ENCODE measurements at regions not wholly inside any gene's neighbourhood (a gene's known extent, or its start where the extent isn't known, plus 50 kb on each side); places are given as distances from the start of the nearest gene placed in this dataset.

DNA sequence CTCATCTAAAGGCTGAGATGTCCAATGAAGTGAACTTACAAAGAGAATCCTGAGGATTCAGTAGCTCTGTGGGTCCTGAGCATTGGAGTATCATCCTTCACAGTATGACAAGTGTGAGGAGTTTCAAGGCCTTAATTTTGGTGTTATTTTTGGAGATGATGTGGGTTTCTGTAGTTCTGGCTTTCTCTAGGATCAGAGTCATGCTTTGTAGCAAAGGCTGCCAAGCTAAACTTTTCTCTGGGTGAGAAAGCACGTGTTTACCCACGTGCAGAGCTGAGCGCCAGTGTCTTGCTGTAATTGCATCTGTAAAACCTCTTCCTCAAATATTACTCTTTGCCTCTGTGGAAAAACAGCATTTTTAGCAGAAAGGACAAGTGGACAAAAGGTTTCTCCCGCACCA lies 387.8 kb upstream of the LYPLAL1 start:
- no peaks in the 10 kb centered on the region for H3K4me1 ChIP-seq (replicated peaks in 1 of 2; ENCODE audit: control insufficient read depth in 2 of 2, insufficient read depth in 2 of 2, low read length in 2 of 2)
- DNase-seq (ENCODE audit: extremely low read depth in 1 of 4, low spot score in 3 of 4) = no peak
- no peaks in the 10 kb centered on the region for H3K79me2 ChIP-seq (ENCODE audit: control insufficient read depth, insufficient read depth, low read length)
- no peak for FAIRE-seq
- no peaks in the 10 kb centered on the region for H3K36me3 ChIP-seq (ENCODE audit: control insufficient read depth, insufficient read depth, low read length)
- no peaks in the 10 kb centered on the region for H4K20me1 ChIP-seq (replicated peaks; ENCODE audit: control insufficient read depth, insufficient read depth, low read length)
- no TSS peak for BruUV-seq (replicated peaks)
- ATAC-seq = no peak
- POLR2A ChIA-PET = no interaction called here
- no peak overlapping the region for H3K4me2 ChIP-seq (ENCODE audit: insufficient read depth, low read length)
- H3K4me3 ChIP-seq = no peak overlapping the region
- no peaks in the 10 kb centered on the region for H3K9me3 ChIP-seq (replicated peaks; ENCODE audit: control insufficient read depth, insufficient read depth, low read depth, low read length)
- CTCF ChIA-PET (ENCODE audit: low intra/inter-chr PET ratio) = no interaction called here
- in situ Hi-C loops (cut with MboI) (no loop called here), intact Hi-C loops (cut with micrococcal nuclease) (no loop called here)
- no peaks in the 10 kb centered on the region for H3K9me1 ChIP-seq (ENCODE audit: control insufficient read depth, insufficient read depth, low read length)
- H3K9ac ChIP-seq (ENCODE audit: insufficient read depth in 1 of 2, low read depth in 2 of 2, low read length in 2 of 2) = no peak overlapping the region
- TF ChIP-seq HNRNPLL (IDR thresholded peaks at IDR 0.05; ENCODE audit: low read depth, low read length, poor library complexity, severe bottlenecking) = no peak
- no peak for TF ChIP-seq POLR3G (IDR thresholded peaks at IDR 0.05; ENCODE audit: extremely low read depth, insufficient read length, insufficient replicate concordance)
- TF ChIP-seq FOXP1 (CRISPR knock-in tag; IDR thresholded peaks at IDR 0.05) = no peak
- TF ChIP-seq RAD51 (IDR thresholded peaks at IDR 0.05; ENCODE audit: borderline replicate concordance, low read depth) = no peak
- TF ChIP-seq RBM39 (optimal IDR thresholded peaks at IDR 0.05; ENCODE audit: low read depth, low read length) = no peak
- H2AFZ ChIP-seq (ENCODE audit: low read depth, low read length) = no peak overlapping the region
- H3K27me3 ChIP-seq (ENCODE audit: control insufficient read depth in 2 of 2, insufficient read depth in 2 of 2, low read length in 2 of 2) = no peaks in the 10 kb centered on the region
- WGBS (ENCODE audit: insufficient coverage, low coverage, missing lambda C conversion rate) = 5% methylated on average over 4 of the region's 4 CpGs
- no peak overlapping the region for H3K27ac ChIP-seq (ENCODE audit: extremely low read depth, low read depth, low read length)

DNA sequence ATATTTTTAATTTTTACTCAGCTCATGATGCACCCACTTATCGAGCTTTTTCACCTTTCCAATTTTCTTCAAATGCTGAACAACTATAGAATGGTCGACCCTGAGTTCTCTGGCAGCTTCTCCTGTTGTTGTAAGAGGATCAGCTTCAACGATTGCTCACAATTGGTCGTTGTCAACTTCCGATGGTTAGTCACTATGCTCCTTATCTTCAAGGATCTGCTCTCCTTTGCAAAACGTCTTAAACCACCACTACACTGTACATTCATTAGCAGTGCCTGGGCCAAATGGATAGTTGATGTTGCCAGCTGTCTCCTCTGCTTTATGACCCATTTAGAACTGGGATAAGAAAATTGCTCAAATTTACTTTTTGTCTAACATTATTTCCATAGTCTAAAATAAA lies 385.9 kb upstream of the LYPLAL1 start:
- intact Hi-C loops (cut with micrococcal nuclease) (no loop called here), in situ Hi-C loops (cut with MboI) (no loop called here)
- Histone ChIP-seq H3K4me3 (no peak overlapping the region), H3K9ac (ENCODE audit: insufficient read depth in 1 of 2, low read depth in 2 of 2, low read length in 2 of 2) (no peak overlapping the region), H3K36me3 (ENCODE audit: control insufficient read depth, insufficient read depth, low read length) (no peaks in the 10 kb centered on the region), H3K79me2 (ENCODE audit: control insufficient read depth, insufficient read depth, low read length) (no peaks in the 10 kb centered on the region), H3K4me1 (replicated peaks in 1 of 2; ENCODE audit: control insufficient read depth in 2 of 2, insufficient read depth in 2 of 2, low read length in 2 of 2) (no peaks in the 10 kb centered on the region), H3K27me3 (ENCODE audit: control insufficient read depth in 2 of 2, insufficient read depth in 2 of 2, low read length in 2 of 2) (no peaks in the 10 kb centered on the region), H3K27ac (ENCODE audit: extremely low read depth, low read depth, low read length) (no peak overlapping the region), H3K9me1 (ENCODE audit: control insufficient read depth, insufficient read depth, low read length) (no peaks in the 10 kb centered on the region), H4K20me1 (replicated peaks; ENCODE audit: control insufficient read depth, insufficient read depth, low read length) (no peaks in the 10 kb centered on the region), H3K9me3 (replicated peaks; ENCODE audit: control insufficient read depth, insufficient read depth, low read depth, low read length) (no peaks in the 10 kb centered on the region), H2AFZ (ENCODE audit: low read depth, low read length) (no peak overlapping the region), H3K4me2 (ENCODE audit: insufficient read depth, low read length) (no peak overlapping the region)
- no peak for TF ChIP-seq SLC30A9 (CRISPR knock-in tag; IDR thresholded peaks at IDR 0.05)
- TF ChIP-seq RBFOX2 (IDR thresholded peaks at IDR 0.05; ENCODE audit: low read depth, low read length) = no peak
- TF ChIP-seq ZNF583 (CRISPR knock-in tag; IDR thresholded peaks at IDR 0.05) = no peak
- no peak for TF ChIP-seq EWSR1 (IDR thresholded peaks at IDR 0.05; ENCODE audit: borderline replicate concordance, low read depth, partially characterized antibody)
- TF ChIP-seq, protein P1, sequence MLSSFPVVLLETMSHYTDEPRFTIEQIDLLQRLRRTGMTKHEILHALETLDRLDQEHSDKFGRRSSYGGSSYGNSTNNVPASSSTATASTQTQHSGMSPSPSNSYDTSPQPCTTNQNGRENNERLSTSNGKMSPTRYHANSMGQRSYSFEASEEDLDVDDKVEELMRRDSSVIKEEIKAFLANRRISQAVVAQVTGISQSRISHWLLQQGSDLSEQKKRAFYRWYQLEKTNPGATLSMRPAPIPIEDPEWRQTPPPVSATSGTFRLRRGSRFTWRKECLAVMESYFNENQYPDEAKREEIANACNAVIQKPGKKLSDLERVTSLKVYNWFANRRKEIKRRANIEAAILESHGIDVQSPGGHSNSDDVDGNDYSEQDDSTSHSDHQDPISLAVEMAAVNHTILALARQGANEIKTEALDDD (IDR thresholded peaks at IDR 0.05) = no peak
- no peak for TF ChIP-seq KLF1 (tag; IDR thresholded peaks at IDR 0.05)
- no peak for TF ChIP-seq ZSCAN32 (CRISPR knock-in tag; IDR thresholded peaks at IDR 0.05)
- TF ChIP-seq NFE2L1 (tag; IDR thresholded peaks at IDR 0.05; ENCODE audit: borderline replicate concordance, low read depth) = no peak
- TF ChIP-seq PCBP2 (IDR thresholded peaks at IDR 0.05; ENCODE audit: low read depth, low read length, poor library complexity, severe bottlenecking) = no peak
- TF ChIP-seq ZNF551 (CRISPR knock-in tag; IDR thresholded peaks at IDR 0.05) = no peak
- DNase-seq (ENCODE audit: extremely low read depth in 1 of 4, low spot score in 3 of 4) (no peak), ATAC-seq (no peak), FAIRE-seq (no peak)
- BruUV-seq (replicated peaks) = no TSS peak
- 2% methylated on average over 6 of the region's 6 CpGs for WGBS (ENCODE audit: insufficient coverage, low coverage, missing lambda C conversion rate)
- CTCF ChIA-PET (ENCODE audit: low intra/inter-chr PET ratio) = no interaction called here
- POLR2A ChIA-PET = no interaction called here
